PC-9 (cell line): ENCODE measurements at regions not wholly inside any gene's neighbourhood (a gene's known extent, or its start where the extent isn't known, plus 50 kb on each side); places are given as distances from the start of the nearest gene placed in this dataset.

Experiments
- BruUV-seq: library from RNA; stranded (reverse); fragments of 400-500 nt; replicated peaks from 2 replicates; lab custom pipeline; 2021; lab: Mats Ljungman, UMichigan
- CTCF ChIA-PET: fragments of 300-600 bp; sonication (Branson Sonifier 250); formaldehyde crosslinking; loops from one replicate; lab custom pipeline; 2022; ENCODE audit warnings: antibody characterized with exemption; lab: Charles Lee
- POLR2A ChIA-PET: fragments of 300-600 bp; sonication (Branson Sonifier 250); formaldehyde crosslinking; loops from one replicate; lab custom pipeline; 2022; ENCODE audit warnings: antibody characterized with exemption; ENCODE audit not compliant: unreplicated experiment; lab: Charles Lee
- DNase-seq, 2 experiments: peaks; one replicate each; pipeline versions ENCODE4 v3.0.0 to v3.0.0-alpha.2; 2015 to 2022; ENCODE audit warnings: mixed read lengths in 1 of 2
- H2AFZ ChIP-seq: fragments of 200-600 bp; sonication (generic); 2 replicates; pipeline ENCODE4 v1.8.1; 2017; ENCODE audit warnings: antibody characterized with exemption
- H3F3A ChIP-seq: fragments of 200-600 bp; sonication (generic); 2 replicates; pipeline ENCODE4 v1.8.1; 2017; ENCODE audit warnings: antibody characterized with exemption, mild to moderate bottlenecking, low read depth; ENCODE audit not compliant: insufficient read depth
- H3K27ac ChIP-seq: fragments of 200-600 bp; sonication (generic); 2 replicates; pipeline ENCODE4 v1.6.1; 2016; ENCODE audit warnings: mixed run types
- H3K27me3 ChIP-seq: fragments of 200-600 bp; sonication (generic); 2 replicates; pipeline ENCODE4 v1.6.1; 2016; ENCODE audit warnings: low read depth, mixed run types; ENCODE audit not compliant: insufficient read depth
- H3K36me3 ChIP-seq: fragments of 200-600 bp; sonication (generic); 2 replicates; pipeline ENCODE4 v1.6.1; 2016; ENCODE audit warnings: low read depth, mixed run types
- H3K4me1 ChIP-seq: fragments of 200-600 bp; sonication (generic); replicated peaks from 2 replicates; pipeline ENCODE4 v1.6.1; 2016; ENCODE audit warnings: mixed run types; ENCODE audit not compliant: insufficient read depth
- H3K4me2 ChIP-seq: fragments of 200-600 bp; sonication (generic); 2 replicates; pipeline ENCODE4 v1.6.1; 2017; ENCODE audit warnings: mixed run types
- H3K4me3 ChIP-seq: fragments of 200-600 bp; sonication (generic); 2 replicates; pipeline ENCODE4 v1.6.1; 2016; ENCODE audit warnings: mixed run types
- H3K79me2 ChIP-seq: fragments of 200-600 bp; sonication (generic); 2 replicates; pipeline ENCODE4 v1.6.1; 2017; ENCODE audit warnings: low read depth, mixed run types
- H3K9me2 ChIP-seq: fragments of 200-600 bp; sonication (generic); 2 replicates; pipeline ENCODE4 v1.8.1; 2017; ENCODE audit warnings: mild to moderate bottlenecking; ENCODE audit not compliant: insufficient read depth
- H3K9me3 ChIP-seq: fragments of 200-600 bp; sonication (generic); 2 replicates; pipeline ENCODE4 v1.8.1; 2016; ENCODE audit warnings: low read depth; ENCODE audit not compliant: insufficient read depth
- H4K20me1 ChIP-seq: fragments of 200-600 bp; sonication (generic); 2 replicates; pipeline ENCODE4 v1.8.1; 2017; ENCODE audit not compliant: insufficient read depth
- CTCF ChIP-seq: fragments of 200-600 bp; sonication (generic); conservative IDR thresholded peaks from 2 replicates; pipeline ENCODE4 v1.6.1; 2017; ENCODE audit warnings: mixed run types, antibody characterized with exemption, mild to moderate bottlenecking, moderate library complexity
- EZH2 ChIP-seq: fragments of 200-600 bp; sonication (generic); IDR thresholded peaks from 2 replicates; pipeline ENCODE4 v1.8.0; 2017; ENCODE audit warnings: antibody characterized with exemption, low read depth
- intact Hi-C: fragments of 100-400 bp; cut with micrococcal nuclease; formaldehyde crosslinking; loops from one replicate; pipeline ENCODE4 v1.10.0; 2022; ENCODE audit not compliant: unreplicated experiment

GRCh38 chr13:78256484-78256883 lies 337.9 kb upstream of the EDNRB start:
- no peak overlapping the region for H3K4me3 ChIP-seq
- no peak overlapping the region for H3K27ac ChIP-seq
- no TSS peak for BruUV-seq
- CTCF ChIA-PET, result no interaction called here
- no peaks in the 10 kb centered on the region for H3K27me3 ChIP-seq
- no peak for DNase-seq
- H2AFZ ChIP-seq, result no peak overlapping the region
- no peak overlapping the region for H3K4me2 ChIP-seq
- POLR2A ChIA-PET, result no interaction called here
- TF ChIP-seq EZH2 (no peak), CTCF (no peak)
- intact Hi-C loops, result no loop called here
- no peaks in the 10 kb centered on the region for H3K9me3 ChIP-seq
- H3K9me2 ChIP-seq, result no peaks in the 10 kb centered on the region
- H3F3A ChIP-seq, result no peaks in the 10 kb centered on the region
- no peaks in the 10 kb centered on the region for H4K20me1 ChIP-seq
- H3K4me1 ChIP-seq, result no peaks in the 10 kb centered on the region
- H3K36me3 ChIP-seq, result no peaks in the 10 kb centered on the region
- H3K79me2 ChIP-seq, result no peaks in the 10 kb centered on the region

GRCh38 chr13:78254113-78254512 lies 335.5 kb upstream of the EDNRB start:
- intact Hi-C loops, result no loop called here
- Histone ChIP-seq H3K9me3 (no peaks in the 10 kb centered on the region), H3F3A (no peaks in the 10 kb centered on the region), H3K9me2 (no peaks in the 10 kb centered on the region), H3K4me3 (no peak overlapping the region), H3K27me3 (no peaks in the 10 kb centered on the region), H3K27ac (no peak overlapping the region), H3K4me2 (no peak overlapping the region), H2AFZ (no peak overlapping the region), H3K79me2 (no peaks in the 10 kb centered on the region), H3K4me1 (no peaks in the 10 kb centered on the region), H4K20me1 (no peaks in the 10 kb centered on the region), H3K36me3 (no peaks in the 10 kb centered on the region)
- no TSS peak for BruUV-seq
- no peak for DNase-seq
- ChIA-PET CTCF (interaction anchor here (0.6 kb wide), 1 partner anchor 989 kb away, joined by 3 read pairs; no protein-coding TSS in a partner anchor), POLR2A (no interaction called here)
- TF ChIP-seq CTCF (no peak), EZH2 (no peak)

GRCh38 chr13:78247362-78247761 lies 328.7 kb upstream of the EDNRB start:
- Histone ChIP-seq H3K79me2 (no peaks in the 10 kb centered on the region), H3K4me1 (no peaks in the 10 kb centered on the region), H3K9me3 (no peaks in the 10 kb centered on the region), H3F3A (no peaks in the 10 kb centered on the region), H3K4me2 (no peak overlapping the region), H3K27me3 (no peaks in the 10 kb centered on the region), H3K4me3 (no peak overlapping the region), H2AFZ (no peak overlapping the region), H3K9me2 (no peaks in the 10 kb centered on the region; the same call in 1 of the 2 replicates), H4K20me1 (no peaks in the 10 kb centered on the region), H3K36me3 (no peaks in the 10 kb centered on the region), H3K27ac (no peak overlapping the region)
- DNase-seq, result no peak
- TF ChIP-seq EZH2, result no peak
- no peak for TF ChIP-seq CTCF
- intact Hi-C loops, result no loop called here
- BruUV-seq, result no TSS peak
- ChIA-PET POLR2A (no interaction called here), CTCF (no interaction called here)
